DMS53 (cell line): ENCODE measurements at regions not wholly inside any gene's neighbourhood (a gene's known extent, or its start where the extent isn't known, plus 50 kb on each side); places are given as distances from the start of the nearest gene placed in this dataset.
"Not testable (repeated sequence)": the region's sequence is repeated elsewhere in the genome, so short reads cannot be mapped to it uniquely, and the experiment has no call there.

Source experiments
- DNase-seq: peaks from one replicate; lab custom pipeline; 2025; lab: John Stamatoyannopoulos, UW

DNA sequence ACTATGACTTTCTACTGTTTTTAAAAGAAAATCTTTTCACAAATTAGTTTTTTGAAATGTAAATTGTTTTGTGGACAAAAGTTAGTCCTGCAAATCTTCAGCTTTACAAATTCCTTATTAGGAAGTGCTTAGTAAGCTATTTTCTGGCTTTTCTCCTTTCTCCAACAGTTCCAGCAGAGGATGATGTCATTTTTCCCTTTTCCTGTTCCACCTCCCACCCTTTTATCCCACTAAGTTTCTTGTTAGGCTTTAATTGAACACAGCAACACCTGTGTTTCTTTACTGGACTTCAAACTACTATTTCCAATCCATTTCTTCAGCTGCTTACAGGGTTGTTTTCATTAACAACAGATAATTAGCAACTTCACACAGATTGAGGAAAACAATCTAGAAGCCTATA is 389.2 kb downstream of the NDFIP2 start:
- peak; percentile 1 for DNase-seq

DNA sequence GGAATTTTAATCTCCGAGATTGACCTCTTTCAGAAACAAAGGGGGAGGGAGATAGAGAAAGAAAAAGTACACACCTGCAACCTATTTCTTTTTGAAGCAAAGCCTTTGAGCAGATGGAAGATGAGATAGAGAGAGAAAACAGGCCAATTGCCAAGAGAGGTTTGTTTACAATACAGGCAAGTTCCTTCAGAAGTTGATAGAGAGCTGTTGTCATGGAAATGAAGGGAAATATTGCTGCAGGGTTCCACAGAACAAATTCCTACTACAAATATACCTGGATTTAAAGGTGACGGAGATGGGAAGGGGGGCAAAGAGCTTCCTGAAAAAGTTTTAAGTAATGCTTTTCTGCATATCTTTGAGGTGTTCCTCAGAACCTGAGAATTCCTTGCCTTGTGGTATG is 388.4 kb downstream of the NDFIP2 start:
- DNase-seq: peak; percentile 72

DNA sequence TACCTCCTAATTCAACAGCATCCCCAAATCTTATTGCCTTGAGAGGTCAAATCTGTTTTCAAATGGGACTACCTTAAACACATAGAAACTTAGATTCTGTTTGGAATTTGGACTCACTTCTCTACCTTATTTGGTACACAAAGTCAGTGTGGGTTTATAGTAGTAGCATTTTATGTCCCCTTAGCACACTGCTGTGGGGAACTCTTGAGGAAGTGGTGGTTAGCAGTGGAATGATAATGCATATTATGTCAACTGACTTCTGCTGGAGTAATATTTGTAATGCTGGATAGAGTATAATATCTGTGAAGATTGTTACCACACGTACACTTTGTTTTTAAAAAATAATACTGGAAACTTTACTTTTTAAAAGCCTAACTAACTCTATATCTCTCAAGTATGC is 386.3 kb downstream of the NDFIP2 start:
- no peak for DNase-seq

DNA sequence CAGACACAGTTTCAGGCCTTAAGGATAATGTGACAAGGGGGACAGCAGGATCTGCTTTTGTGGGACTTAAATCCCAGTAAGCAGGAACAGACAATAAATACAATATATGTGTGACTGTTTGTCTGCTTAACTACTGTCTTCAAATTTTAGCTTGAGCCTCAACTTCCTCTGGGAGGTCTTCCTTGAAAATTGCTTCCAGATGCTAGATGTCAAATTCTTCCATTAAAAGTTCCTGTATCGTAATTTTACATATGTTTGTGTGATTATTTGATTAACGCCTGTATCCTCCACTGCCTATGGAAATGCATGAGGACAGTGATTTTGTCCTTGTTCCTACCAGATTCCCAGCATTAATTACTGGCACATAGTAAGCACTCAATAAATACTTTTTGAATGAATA is 385.5 kb downstream of the NDFIP2 start:
- no peak for DNase-seq

DNA sequence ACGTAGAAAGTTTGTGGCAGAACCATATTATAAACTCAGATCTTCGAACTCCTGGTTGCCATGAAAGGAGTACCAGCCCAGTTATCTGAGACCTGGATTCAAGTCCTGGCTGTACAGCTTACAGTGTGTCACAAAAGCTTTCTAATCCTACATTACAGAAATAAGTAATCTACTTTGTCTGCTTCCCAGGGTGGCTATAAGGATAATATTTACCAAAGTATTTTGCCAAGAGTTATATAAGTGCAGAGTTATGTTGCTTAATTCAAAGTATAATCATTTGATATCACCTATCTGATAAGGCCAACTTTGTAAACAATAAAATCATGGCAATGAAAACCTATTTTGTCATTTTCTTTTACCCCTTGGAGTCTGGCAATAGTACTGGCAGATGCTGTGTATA is 381.6 kb downstream of the NDFIP2 start:
- DNase-seq: no peak

DNA sequence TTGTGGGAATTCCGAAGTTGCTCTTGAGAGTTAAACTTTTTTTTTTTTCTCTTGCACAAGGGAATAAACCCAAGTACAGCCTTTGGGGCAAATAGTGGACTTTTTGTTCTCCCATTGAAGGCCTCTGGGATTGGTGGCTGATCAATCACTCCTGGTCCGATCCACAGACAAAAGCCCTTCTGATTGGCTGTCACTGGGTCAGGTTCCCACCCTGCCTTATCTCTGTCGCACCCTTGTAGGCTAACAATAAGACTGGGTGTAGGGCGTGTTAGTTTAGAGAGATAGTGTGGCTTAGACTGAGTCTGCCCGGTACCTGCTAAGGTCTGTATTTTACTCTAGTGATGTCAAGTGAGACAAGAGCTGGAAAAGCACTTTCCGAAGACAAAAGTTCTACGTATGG is 380.8 kb downstream of the NDFIP2 start:
- no peak for DNase-seq

DNA sequence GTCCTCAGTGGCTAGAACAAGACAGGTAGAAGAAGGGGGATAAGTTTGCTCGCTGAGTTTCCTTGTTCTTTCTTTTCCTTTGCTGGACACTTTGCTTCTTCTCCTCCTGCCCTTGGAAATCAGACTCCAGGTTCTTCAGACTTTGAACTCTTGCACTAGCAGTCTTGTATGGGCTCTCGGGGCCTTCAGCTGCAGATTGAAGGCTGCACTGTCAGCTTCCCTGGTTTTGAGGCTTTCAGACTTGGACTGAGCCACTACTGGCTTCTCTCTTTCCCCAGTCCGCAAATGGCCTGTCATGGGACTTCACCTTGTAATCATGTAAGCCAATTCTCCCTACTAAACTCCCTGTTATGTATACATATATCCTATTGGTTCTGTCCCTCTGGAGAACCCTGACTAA is 379.8 kb downstream of the NDFIP2 start:
- DNase-seq: no peak

DNA sequence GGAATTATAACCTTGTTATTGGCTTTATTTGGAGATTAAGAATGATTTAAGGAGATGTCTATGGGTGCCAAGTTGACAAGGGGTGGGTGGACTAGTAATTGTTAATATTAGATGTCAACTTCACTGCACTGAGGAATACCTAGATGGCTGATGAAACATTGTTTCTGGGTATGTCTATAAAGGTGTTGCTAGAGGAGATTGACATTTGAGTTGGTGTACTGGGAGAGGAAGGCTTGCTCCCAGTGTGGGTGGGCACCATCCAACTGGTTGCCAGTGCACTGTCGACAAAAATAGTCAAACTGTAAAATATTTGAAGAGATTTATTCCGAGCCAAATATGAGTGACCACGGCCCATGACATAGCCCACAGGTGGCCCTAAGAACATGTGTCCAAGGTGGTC is 378.8 kb downstream of the NDFIP2 start:
- no peak for DNase-seq

DNA sequence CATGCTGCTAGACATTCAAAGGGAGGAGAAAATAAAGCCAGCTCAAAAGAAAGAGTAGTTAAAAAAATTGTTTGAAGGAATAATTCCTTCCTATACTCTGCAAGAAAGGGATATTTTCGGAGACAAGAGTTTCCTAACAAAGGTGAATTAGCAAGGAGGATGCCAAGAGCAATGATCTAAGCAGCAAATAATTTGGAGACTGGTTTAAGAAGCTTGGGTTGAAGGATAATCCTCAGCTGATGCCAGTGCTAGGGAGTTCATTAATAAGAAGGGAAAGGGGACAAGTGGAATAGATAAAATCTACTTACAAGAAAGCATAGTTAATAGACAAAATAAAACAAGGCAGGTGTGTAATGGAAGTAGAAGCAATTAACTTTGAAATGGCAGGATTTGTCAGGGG is 372.3 kb downstream of the NDFIP2 start:
- no peak for DNase-seq

DNA sequence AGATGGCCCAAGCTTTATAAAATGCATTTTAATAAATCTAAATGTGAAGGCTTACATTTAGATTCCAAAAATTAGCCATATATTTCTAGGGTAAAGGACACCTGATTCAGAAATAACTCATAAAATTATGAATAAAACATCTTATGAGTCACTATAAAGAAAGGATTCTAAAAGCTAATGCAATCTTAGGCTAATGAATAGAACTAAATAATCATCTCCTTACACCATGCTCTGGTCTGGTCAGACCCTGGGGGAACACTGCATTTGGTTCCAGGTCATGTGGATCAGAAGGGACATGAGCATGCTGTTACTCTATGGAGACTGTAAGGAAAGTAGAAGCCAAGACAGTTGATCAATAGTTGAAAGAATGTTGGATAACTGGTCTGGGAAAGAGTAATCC is 370.4 kb downstream of the NDFIP2 start:
- no peak for DNase-seq

DNA sequence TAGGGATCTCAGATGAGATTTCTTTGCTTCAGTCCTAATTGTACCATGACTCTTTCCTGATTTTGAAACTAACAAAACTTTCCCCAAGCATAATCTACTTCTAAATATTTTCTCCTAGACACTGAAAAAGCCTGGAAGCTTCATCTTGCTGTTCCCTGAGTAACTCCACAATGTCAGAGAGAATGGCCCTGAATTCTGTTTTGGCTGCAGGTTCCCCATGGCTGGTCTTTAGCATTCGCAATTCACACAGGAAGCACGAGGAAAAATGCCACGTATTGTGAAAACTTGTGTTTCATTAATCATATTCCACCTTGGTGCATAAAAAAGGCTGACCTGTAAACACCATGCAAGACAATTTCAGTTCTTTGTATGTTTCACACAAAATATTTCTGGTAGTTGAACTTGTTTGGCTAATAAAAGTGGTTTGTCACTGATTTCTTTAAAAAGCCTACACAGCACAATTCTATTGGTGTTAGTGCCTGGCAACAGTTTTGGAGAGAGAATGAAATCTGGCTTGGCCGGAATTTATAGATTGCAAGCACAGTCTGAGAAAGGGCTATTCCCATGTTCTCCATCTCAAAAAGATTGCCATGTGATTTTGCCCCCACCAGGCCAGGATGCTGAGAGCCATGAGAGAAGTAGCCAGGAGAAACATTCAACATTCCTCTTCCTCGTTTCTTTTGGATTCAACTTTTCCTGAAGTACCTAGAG is 367.1 kb downstream of the NDFIP2 start:
- no peak for DNase-seq

DNA sequence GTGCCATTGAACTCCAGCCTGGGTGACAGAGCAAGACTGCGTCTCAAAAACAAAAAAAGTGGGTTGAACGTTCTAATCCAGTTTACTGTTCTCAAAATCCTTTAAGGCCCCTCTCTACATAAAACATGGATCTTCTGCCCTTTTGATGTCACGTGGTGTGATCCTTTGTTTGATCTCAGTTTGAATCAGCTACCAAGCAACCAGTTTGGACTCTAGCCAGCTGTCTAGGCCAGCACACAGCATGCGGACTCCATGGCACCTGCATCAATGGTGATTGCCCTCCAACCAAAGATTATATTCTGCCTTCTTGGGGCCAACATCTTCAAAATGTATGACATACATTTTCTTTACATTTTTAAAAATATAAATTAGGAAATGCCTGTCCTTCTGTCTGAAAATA is 365.4 kb downstream of the NDFIP2 start:
- peak; percentile 68 for DNase-seq

DNA sequence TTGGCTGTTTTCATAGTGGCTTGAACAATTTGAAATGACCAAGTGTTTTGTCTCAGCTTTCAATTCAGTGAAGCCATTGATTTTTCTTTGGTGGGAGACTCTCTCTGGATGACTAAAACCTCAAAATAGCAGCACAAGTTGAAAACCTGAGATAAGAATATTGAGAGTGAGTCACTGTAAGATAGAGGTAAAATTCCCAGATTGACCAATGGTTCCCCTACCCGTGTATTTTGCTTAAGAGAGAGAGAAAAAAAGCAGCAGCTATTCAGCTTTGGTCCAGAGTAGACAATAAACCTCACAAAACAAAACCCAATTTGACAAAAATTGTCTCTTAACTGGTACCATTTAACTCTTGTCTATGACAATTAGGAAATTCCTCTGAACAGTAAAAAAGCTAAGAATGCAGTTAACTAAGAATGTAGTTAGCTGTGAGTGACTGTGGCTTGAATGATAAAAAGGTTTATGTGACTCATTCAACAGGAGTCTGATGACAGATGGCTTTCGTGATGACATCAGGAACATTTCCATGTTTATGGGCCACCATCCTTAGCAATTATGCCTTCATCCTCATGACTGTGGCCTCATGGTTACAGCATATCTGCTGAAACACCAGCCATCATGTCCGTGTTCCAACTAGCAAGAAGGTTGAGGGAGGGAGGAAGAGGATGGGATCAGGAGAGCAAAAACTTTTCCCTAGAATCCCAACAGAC is 356.9 kb downstream of the NDFIP2 start:
- DNase-seq: no peak

DNA sequence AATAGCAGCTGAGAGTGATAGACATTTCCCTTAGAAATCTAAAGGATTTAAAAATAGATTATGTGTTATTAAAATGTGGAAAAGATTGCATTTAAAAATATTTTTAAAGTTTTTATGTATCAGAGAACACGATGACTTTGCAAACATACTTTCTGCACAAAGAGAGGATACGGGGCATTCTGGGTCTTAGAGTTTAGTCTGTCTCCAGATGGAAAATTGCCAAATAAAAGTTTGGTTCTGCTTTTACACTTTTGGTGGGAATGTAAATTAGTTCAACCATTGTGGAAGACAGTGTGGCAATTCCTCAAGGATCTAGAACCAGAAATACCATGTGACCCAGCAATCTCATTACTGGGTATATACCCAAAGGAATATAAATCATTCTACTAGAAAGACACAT is 355.2 kb downstream of the NDFIP2 start:
- not testable (repeated sequence) for DNase-seq

DNA sequence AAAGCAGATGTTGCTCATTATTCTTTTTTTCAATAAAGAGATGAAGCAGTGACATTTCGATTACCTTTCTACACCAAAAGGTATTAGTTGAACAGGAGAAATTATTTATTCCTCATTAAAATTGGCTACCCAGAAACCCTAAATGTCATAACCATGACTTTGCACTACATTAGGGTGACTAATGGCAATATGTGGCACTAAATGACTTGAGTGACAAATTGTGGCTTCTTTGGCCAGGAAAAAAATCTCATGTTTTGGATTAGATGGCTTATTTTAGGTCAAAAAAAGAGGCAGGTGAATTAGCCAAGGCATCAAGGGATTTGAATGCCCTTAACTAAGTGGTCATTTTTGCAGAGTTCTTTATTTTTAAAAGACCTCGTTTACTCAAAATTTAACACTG is 353.9 kb downstream of the NDFIP2 start:
- DNase-seq: no peak

DNA sequence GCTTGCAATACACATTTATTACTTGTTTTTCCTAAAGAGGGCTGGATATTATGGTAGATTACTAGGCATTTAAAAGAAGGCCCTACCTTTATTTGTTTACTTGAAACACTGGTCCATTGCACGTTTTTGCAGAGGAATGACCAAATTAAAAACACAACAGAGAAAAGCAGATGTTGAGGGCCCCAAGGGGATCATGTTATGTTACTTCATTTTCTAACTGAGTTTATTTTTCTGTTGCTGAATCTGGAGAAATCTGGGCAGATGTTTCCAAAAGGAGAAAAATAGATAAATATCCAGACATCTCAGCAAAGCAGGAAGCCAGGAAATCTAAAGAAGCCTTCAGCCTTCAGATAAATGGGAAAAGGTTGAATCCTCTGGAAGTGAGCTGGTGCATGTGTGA is 353.0 kb downstream of the NDFIP2 start:
- no peak for DNase-seq

DNA sequence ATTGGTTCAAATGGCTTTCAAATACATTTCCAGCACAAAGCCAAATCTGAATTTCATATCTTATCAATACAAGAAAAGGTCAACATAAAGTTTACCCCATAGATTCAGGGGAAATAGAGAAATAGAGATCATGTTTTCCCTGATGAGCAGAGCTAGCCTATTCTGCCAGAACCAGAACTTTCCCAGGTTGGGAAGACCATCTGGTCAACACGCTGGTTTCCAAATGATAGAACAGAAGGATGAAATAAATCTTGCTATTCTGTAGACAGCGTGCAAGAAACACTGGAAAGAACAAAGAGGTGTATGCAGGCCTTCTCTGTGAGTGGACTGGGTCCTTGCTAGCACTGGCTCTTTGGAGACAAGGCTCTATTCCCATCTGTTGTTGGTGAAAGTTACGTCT is 350.6 kb downstream of the NDFIP2 start:
- DNase-seq: no peak

DNA sequence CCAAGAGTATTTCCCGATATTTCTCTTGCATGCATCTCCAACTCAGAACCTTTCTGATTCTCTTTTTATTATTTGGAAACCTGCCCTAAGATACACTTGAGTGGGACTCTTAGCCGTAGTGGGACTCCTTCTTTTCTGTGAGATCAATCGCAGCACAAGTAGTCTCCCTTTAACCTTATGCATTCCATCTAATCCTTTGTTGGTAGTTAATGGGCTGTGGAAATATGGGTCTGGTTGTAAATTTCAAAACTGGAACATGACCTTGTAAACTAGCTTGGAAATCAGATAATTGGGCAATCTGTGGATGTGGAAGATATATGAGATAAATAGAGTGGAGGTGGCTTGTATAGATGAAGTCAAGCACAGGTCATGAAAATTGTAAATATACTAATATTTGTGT is 350.0 kb downstream of the NDFIP2 start:
- no peak for DNase-seq

DNA sequence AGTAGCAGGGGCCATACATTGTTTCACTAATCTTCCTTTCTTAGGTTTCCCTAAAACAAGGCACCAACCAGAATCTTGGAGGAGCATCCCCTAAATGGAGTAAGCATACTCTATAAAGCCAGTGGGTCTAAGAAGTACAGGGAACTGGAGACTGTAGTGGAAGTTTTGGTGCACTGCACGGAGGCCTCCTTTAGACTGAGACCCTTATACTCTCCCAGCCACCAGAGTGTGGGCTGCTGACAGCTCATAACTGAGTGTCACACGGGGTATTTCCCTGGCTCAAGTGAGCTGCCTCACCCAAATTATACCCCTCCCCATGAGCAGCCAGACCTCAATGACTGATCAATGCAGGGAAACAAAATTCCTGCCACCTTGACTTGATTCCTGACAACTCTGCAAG is 349.5 kb downstream of the NDFIP2 start:
- no peak for DNase-seq

DNA sequence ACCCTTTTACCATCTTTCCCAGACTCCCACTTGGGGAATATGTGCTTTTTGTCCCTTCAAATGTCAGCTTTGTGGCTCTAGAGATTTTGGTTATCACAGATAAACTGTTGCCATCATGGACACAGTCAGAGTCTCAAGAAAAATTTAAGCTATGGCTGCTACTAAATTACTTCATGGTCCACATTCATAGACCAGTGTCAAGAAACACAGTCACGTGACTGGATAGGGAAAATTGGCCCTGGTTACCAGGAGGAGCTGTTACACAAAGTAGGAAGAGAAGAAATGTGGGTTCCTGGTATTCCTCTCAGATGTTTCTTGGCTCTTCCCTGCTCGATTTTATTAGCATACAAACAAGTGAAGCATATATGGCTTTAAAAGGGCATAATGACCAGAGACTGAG is 348.9 kb downstream of the NDFIP2 start:
- no peak for DNase-seq

DNA sequence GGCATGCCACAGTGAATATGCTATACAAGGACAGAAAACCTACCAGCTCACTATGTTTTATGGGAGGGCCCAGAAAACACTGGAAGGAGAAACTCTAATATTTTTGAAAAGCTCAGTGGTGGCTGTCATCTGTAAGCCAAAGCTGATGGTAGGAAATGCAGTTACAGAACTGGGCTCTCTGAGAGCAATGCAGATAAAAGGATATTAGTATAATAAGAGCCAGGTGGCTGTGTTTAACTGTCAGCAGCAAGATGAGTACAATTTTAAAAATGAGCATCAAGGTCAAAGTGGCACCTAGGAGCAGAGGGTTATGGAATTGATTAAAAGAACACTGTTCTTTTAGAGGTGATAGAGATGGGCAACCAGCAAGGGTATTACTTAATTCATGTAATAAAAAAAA is 345.0 kb downstream of the NDFIP2 start:
- no peak for DNase-seq

DNA sequence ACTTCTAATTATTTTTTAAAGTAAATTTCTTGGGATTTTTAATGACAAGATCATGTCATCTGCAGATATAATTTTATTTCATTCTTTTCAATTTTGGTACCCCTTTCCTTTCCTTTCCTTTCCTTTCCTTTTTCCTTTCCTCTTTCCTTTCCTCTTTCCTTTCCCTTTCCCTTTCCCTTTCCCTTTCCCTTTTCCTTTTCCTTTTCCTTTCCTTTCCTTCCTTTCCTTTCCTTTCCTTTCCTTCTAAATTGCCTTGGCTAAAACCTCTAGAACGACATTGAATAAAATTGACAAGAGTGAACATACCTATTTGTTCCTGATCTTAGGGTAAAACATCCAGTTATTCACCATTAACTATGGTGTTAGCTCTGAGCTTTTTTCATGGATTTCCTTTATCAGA is 334.1 kb downstream of the NDFIP2 start:
- DNase-seq: no peak

DNA sequence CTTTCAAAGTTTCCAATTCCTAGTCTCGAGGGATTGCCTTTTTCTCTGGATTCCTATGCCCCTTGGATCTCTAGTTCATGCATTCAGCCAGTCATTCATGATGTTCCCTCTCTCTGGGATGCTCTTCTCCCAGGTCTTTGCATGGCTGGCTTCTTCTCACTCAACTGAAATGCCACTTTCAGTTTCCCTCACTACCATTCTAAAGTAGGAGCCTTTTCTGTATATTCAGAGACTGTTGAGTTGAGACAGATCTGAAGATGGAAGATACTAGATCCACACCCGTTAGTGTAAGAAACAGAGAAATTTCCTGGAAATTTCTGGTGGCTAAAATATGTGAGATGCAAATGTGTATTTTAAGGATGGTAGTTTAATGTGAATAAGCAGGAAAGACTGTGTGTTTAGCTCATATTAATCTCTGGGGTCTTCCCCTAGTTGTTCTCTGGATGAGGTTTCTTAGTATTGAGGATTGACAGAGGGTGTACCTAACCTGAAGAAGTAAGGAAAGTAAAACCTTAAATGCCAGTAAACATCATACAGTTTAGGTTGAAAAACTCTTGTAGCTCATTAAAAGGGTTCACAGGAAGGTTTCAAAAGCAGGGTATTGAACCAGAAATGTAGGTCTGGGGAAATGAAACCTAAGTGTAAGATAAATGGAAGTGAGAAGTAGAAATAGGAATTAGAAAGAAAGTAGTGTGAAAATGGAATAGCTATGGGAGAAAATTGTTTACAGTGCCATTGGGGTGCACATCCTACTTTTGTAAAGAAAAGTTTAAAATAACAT is 331.3 kb downstream of the NDFIP2 start:
- DNase-seq: no peak
